GM19452 (cell line): ENCODE measurements at regions not wholly inside any gene's neighbourhood (a gene's known extent, or its start where the extent isn't known, plus 50 kb on each side); places are given as distances from the start of the nearest gene placed in this dataset.

Source experiments
- ATAC-seq: cut with Tn5 transposase; IDR thresholded peaks from one replicate; pipeline ENCODE4 v1.9.1; 2021; ENCODE audit not compliant: unreplicated experiment

GRCh38 chr5:165305596-165305995 lies 1800.2 kb downstream of the MAT2B start:
- no peak for ATAC-seq

GRCh38 chr5:165309446-165309845 lies 1804.0 kb downstream of the MAT2B start:
- no peak for ATAC-seq

DNA sequence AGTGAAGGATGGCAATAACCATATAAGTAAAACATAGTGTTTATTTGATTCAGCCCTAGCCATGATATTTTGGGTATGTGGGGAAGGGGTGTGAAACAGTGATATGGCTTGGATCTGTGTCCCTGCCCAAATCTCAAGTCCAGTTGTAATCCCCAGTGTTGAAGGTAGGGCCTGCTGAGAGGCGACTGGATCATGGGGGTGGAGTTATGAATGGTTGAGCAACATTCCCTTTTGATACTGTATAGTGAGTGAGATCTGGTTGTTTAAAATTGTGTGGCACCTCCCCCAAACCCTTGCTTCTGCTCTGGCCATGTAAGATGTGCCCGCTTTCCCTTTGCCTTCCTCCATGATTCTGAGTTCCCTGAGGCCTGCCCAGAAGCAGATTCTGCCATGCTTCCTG lies 1804.6 kb downstream of the MAT2B start:
- ATAC-seq: no peak

DNA sequence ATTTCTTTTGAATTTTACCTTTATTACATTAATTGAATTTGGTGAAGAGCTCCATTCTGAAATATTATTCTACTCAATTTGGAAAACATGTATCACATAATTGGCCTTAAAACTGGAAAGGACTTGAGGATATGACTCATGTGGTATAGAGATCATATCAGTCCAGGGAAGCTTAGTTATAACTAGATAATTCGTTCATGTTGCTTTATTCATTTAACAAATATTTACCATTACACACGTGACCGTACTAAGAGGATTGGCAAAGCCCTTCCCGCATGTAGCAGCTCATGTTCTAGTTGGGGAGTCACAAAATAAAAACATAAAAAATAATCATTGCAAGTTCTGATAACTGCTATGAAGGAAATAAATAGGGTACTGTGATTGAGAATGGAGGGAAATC lies 1816.5 kb downstream of the MAT2B start:
- ATAC-seq: no peak

- ATAC-seq: no peak
Measured at GRCh38 chr5:165325221-165325620, 1819.8 kb downstream of the MAT2B start.

DNA sequence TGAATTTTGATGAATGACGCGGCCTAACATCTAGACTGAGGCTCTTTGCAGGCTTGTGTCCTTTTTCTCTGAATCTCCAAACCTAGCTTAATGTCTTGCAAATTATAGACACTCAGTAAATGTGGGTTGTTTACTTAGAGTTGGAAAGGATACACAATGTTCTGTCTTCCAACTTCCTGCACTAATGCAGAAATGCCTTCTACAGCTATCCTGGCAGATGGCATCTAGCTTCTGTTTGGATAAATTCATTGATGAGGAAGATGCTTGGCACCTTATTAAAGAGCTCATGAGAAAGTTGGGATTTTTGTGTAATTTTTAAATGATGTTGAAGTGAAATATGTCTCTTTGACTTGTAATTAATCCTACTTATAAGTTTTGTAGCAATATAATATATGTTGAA lies 1822.2 kb downstream of the MAT2B start:
- no peak for ATAC-seq

DNA sequence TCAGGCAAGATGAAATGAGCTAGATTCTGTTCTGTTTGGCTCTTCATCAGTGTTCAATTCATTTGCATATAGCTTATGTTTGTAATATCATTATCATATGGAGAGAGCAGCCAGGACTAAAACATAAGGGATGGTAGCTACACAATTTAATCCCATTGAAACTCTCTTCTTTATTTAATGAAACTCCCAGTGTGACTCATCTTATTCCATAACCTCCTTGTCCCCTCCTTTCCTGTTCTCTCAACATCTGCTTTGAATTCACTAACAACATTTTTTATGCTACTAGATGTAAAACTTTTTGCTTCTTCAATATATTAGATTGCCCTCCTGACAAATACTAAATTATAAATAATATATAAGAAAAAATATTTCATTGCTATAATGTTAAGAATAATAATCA lies 1823.4 kb downstream of the MAT2B start:
- ATAC-seq: no peak

DNA sequence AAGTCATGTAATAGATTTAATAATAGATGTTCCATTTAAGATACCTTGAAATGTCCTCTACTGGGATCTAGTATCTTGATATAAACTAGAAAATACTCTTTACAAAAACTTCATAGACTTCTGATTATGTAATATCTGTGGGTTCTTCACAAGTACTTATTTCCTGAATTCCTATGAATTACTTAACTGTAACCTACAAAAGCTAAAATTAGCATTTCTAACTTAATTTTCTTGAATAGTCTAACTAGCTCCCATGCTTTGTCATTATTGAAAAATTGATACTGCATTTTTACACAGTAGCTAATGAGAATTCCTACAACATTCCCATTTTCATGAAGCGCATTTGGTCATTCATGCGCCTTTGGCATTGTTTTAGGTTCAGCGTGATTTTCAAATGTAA lies 1828.2 kb downstream of the MAT2B start:
- ATAC-seq: no peak

GRCh38 chr5:165334201-165334600 lies 1828.8 kb downstream of the MAT2B start:
- no peak for ATAC-seq

GRCh38 chr5:165349735-165350134 lies 1844.3 kb downstream of the MAT2B start:
- no peak for ATAC-seq

DNA sequence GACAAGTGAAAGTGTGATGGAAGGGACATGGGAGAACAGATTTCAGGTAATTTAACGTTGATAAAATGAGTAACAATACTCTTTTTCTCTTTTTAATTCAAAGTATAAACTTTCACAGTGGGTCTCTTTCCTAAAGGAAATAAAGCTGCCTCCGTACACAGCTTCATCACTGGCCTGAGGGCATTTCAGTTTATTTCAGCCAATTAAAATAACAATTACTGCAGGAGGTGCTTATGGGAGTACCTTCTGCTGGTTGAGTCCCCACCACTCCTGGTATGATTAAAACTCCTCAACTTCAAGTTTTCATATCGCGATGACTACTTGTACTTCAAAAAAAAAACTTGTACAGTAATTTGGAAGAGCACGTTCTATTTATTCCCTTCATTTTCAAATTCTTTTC lies 1845.9 kb downstream of the MAT2B start:
- ATAC-seq: no peak

DNA sequence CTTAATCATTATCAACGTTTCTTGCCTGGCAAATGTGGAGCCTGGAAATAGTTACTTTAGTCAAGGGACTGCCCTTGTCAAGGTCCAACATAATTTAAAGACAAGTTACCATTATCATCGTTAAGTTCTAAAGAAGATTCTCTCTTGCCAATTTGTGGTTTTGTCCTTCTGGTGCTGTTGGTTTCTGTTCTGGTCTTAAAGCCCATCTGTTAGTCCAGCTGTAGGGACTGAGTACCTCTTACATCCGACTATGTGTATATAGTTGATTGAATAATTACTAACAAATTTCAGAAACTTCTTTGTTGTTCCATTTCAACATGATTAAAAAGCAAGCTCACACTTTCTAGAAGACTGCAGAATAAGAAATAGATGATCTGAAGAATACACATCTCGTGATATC lies 1854.9 kb downstream of the MAT2B start:
- ATAC-seq: no peak

GRCh38 chr5:165360784-165361542 lies 1855.5 kb downstream of the MAT2B start:
- ATAC-seq: no peak

DNA sequence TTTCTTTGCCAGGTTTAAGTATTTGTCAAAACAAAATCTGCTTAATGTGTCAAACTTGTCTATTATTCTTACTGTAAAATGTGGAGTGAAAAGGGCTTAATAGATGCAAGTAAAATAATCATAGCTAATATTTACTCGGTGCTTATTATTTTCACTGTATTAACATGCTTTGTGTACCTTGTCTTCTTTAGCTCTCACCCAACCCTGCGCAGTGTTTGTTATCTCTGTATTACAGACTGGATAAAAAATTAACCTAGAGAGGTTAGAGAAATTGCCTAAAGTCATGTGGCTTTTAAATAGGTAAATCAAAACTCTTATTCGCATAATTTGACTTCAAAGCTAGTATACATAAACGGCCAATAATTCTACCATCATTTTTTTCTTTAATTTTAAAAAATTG lies 1864.8 kb downstream of the MAT2B start:
- ATAC-seq: no peak

DNA sequence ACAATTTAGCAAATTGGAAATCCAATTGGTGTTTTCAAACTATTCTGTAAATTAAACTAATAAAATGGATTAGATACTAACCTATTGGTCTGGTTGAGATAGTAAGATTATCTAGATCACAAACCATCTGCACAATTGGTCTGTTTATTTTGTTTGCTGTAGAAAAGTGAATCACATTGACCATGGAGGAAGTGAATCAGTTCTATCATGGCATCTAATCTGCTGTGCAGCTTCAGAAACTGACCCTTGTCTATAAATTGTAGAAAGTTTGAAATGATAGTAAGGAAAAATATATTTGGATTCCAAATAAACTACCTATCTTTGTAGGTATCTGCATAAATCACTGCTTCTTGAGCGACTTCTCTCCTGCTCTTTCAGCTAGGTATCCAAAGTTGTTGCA lies 1865.4 kb downstream of the MAT2B start:
- ATAC-seq: no peak

- ATAC-seq: no peak
Measured at GRCh38 chr5:165375201-165375600, 1869.8 kb downstream of the MAT2B start.

DNA sequence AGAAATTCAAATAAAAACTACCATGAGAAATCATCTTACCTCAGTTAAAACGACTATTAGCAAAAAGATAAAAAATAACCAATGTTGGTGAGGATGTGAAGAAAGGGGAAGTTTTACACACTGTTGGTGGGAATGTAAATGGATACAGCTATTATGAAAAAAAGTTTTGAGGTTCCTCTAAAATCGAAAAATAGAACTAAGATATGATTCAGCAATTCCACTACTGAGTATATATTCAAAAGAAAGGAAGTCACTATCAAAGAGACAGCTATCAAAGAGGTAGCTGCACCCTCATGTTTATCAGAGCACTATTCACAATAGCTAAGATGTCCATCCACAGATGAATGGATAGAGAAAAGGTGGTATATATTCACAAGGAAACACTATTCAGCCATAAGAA lies 1888.4 kb downstream of the MAT2B start:
- no peak for ATAC-seq

GRCh38 chr5:165397516-165397915 lies 1892.1 kb downstream of the MAT2B start:
- ATAC-seq: no peak

DNA sequence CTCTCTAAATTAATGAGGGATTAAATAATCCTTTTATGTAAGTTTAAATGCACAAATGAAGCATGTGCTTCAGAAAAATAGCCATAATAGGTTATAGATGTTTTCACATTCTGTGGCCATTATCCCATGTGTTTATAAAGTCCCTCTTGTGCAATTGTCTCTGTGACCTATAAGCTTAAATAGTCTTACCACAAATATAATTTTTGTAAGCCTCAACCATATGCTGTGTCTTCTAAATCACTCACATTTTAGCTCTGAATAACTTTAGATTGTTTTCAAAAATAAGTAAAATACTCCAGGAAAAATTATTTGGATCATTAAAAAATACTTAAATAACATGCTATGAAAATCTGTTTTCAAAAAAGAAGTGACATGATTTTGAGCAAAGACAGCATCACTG lies 1894.7 kb downstream of the MAT2B start:
- no peak for ATAC-seq

GRCh38 chr5:165404917-165405316 lies 1899.5 kb downstream of the MAT2B start:
- ATAC-seq: no peak

GRCh38 chr5:165405340-165405739 lies 1899.9 kb downstream of the MAT2B start:
- ATAC-seq: no peak

DNA sequence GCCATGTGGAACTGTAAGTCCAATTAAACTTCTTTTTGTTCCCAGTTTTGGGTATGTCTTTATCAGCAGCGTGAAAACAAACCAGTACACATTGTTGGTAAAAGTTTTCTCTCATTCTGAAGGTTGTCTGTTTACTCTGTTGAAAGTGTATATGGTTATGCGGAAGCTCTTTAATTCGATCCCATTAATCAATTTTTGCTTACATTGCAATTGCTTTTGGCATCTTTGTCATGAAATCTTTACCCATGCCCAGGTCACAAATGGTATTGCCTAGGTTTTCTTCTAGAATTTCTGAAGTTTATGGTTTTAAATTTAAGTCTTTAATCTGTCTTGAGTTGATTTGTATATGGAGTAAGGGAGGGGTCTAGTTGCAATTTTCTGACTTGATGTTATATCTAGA lies 1901.9 kb downstream of the MAT2B start:
- ATAC-seq: no peak

- ATAC-seq: no peak
Measured at GRCh38 chr5:165410476-165410875, 1905.1 kb downstream of the MAT2B start.
